ENCODE measurements at regions not wholly inside any gene's neighbourhood (a gene's known extent, or its start where the extent isn't known, plus 50 kb on each side); places are given as distances from the start of the nearest gene placed in this dataset.
A peak's percentile ranks its signal among the peaks of the same experiment; 100 is the strongest.

DNA sequence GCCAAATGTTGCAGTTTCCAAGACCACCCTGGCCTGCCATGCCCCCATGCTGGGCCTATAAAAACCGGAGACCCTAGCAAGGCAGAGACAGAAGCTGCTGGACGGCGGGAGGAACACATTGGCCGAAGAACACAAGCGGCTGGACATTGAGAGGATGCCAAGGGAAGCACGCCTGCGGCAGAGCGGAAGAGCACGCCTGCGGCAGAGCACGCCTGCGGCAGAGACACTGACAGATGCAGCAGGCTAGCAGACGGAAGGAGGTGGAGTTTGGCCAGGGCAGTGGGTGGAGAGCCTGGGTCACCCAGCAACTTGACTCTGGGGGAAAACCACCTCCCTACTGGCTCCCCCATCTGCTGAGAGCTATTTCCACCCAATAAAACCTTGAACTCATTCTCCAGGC, 322.3 kb upstream of the TBL1XR1 start:
- H3K27ac ChIP-seq, result no peak overlapping the region
- H3K36me3 ChIP-seq, result no peaks in the 10 kb centered on the region
- H3K4me3 ChIP-seq, result no peak overlapping the region
- H3K27me3 ChIP-seq, result no peaks in the 10 kb centered on the region
- DNase-seq (ENCODE audit: low spot score in 2 of 2), result no peak
- TF ChIP-seq POLR2A (IDR thresholded peaks at IDR 0.05) (no peak), EP300 (IDR thresholded peaks at IDR 0.05) (no peak), POLR2AphosphoS5 (IDR thresholded peaks at IDR 0.05) (no peak)
- TF ChIP-seq, protein P1, sequence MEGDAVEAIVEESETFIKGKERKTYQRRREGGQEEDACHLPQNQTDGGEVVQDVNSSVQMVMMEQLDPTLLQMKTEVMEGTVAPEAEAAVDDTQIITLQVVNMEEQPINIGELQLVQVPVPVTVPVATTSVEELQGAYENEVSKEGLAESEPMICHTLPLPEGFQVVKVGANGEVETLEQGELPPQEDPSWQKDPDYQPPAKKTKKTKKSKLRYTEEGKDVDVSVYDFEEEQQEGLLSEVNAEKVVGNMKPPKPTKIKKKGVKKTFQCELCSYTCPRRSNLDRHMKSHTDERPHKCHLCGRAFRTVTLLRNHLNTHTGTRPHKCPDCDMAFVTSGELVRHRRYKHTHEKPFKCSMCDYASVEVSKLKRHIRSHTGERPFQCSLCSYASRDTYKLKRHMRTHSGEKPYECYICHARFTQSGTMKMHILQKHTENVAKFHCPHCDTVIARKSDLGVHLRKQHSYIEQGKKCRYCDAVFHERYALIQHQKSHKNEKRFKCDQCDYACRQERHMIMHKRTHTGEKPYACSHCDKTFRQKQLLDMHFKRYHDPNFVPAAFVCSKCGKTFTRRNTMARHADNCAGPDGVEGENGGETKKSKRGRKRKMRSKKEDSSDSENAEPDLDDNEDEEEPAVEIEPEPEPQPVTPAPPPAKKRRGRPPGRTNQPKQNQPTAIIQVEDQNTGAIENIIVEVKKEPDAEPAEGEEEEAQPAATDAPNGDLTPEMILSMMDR (IDR thresholded peaks at IDR 0.05), result no peak
- H3K4me1 ChIP-seq, result peaks cover 18% of the 10 kb centered on the region
- WGBS, result 98% methylated on average over 13 of the region's 13 CpGs
- H3K9me3 ChIP-seq, result no peaks in the 10 kb centered on the region

GRCh38 chr3:177521305-177521704, 324.0 kb upstream of the TBL1XR1 start:
- no peaks in the 10 kb centered on the region for H3K27me3 ChIP-seq
- no peaks in the 10 kb centered on the region for H3K9me3 ChIP-seq
- no peak overlapping the region for H3K27ac ChIP-seq
- DNase-seq (ENCODE audit: low spot score in 2 of 2), result no peak
- no peak overlapping the region for H3K4me3 ChIP-seq
- WGBS, result 45% methylated on average over 8 of the region's 8 CpGs
- no peaks in the 10 kb centered on the region for H3K36me3 ChIP-seq
- H3K4me1 ChIP-seq, result peaks cover 18% of the 10 kb centered on the region
- TF ChIP-seq, protein P1 (IDR thresholded peaks at IDR 0.05), result peak in 1 of 2 donors; percentile 20
- no peak for TF ChIP-seq POLR2A (IDR thresholded peaks at IDR 0.05)

GRCh38 chr3:177522051-177522450, 324.8 kb upstream of the TBL1XR1 start:
- H3K27me3 ChIP-seq, result no peaks in the 10 kb centered on the region
- no peaks in the 10 kb centered on the region for H3K36me3 ChIP-seq
- H3K4me1 ChIP-seq, result peaks cover 18% of the 10 kb centered on the region
- no peak for TF ChIP-seq EP300 (IDR thresholded peaks at IDR 0.05)
- TF ChIP-seq POLR2A (IDR thresholded peaks at IDR 0.05), result no peak
- DNase-seq (ENCODE audit: low spot score in 2 of 2), result no peak
- no peak overlapping the region for H3K4me3 ChIP-seq
- no peak overlapping the region for H3K27ac ChIP-seq
- no peaks in the 10 kb centered on the region for H3K9me3 ChIP-seq
- WGBS, result 77% methylated on average over 4 of the region's 4 CpGs

DNA sequence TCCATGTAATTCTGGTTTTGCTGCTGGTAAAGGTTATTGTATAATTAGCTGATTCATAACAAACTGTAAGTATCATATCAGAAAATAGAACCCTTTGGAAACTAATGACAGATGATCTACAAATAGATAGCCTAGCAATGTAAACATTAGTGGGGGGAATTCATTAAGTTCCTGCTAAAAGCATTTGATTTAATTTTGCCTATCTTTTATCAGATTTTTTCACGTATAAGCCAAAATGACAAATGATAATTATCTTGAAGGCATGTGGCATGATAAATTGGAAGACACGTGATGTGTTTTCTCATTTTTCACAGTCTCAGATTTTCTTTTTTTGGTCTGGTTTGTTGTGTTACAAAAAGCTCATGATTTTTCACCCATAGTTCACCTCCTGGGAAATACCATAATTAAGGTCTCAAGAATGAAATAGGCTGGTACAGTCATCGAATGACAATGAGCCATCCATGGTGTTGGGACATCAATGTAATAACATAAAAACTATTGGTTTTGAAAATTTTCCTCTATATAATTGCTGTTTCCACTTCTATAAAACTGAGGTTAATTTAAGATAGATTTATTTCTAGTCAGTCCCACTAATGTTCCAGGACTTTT, 325.9 kb upstream of the TBL1XR1 start:
- DNase-seq (ENCODE audit: low spot score in 2 of 2), result no peak
- Histone ChIP-seq H3K36me3 (no peaks in the 10 kb centered on the region), H3K27ac (no peak overlapping the region), H3K4me1 (peaks cover 23% of the 10 kb centered on the region), H3K27me3 (no peaks in the 10 kb centered on the region), H3K9me3 (no peaks in the 10 kb centered on the region), H3K4me3 (no peak overlapping the region)
- no peak for TF ChIP-seq POLR2A (IDR thresholded peaks at IDR 0.05)
- TF ChIP-seq, protein P1 (IDR thresholded peaks at IDR 0.05), result no peak
- WGBS, result 54% methylated on average over 3 of the region's 3 CpGs

GRCh38 chr3:177523872-177524438, 326.7 kb upstream of the TBL1XR1 start:
- 63% methylated on average over 4 of the region's 4 CpGs for WGBS
- no peak overlapping the region for H3K27ac ChIP-seq
- H3K4me1 ChIP-seq, result peaks cover 23% of the 10 kb centered on the region

More at GRCh38 chr3:177523872-177524438, 326.7 kb upstream of the TBL1XR1 start:
- Histone ChIP-seq H3K9me3 (no peaks in the 10 kb centered on the region), H3K27me3 (no peaks in the 10 kb centered on the region), H3K36me3 (no peaks in the 10 kb centered on the region), H3K4me3 (no peak overlapping the region)
- TF ChIP-seq EP300 (IDR thresholded peaks at IDR 0.05) (no peak), POLR2A (IDR thresholded peaks at IDR 0.05) (no peak), POLR2AphosphoS5 (IDR thresholded peaks at IDR 0.05) (no peak)
- TF ChIP-seq, protein P1 (IDR thresholded peaks at IDR 0.05), result no peak
- no peak for DNase-seq (ENCODE audit: low spot score in 2 of 2)
